ENCODE measurements at regions not wholly inside any gene's neighbourhood (a gene's known extent, or its start where the extent isn't known, plus 50 kb on each side); places are given as distances from the start of the nearest gene placed in this dataset.

- TF ChIP-seq POU2F2 (IDR thresholded peaks at IDR 0.05; ENCODE audit: borderline replicate concordance, low read depth, low read length) = no peak
- no peak for TF ChIP-seq ASH2L (IDR thresholded peaks at IDR 0.05; ENCODE audit: borderline replicate concordance, low read depth)
- no peak for TF ChIP-seq MXI1 (IDR thresholded peaks at IDR 0.05; ENCODE audit: low read depth, low read length)
- no peak for TF ChIP-seq KAT2A (conservative IDR thresholded peaks at IDR 0.05; ENCODE audit: control insufficient read depth, low read depth, low read length)
- TF ChIP-seq, protein P1, sequence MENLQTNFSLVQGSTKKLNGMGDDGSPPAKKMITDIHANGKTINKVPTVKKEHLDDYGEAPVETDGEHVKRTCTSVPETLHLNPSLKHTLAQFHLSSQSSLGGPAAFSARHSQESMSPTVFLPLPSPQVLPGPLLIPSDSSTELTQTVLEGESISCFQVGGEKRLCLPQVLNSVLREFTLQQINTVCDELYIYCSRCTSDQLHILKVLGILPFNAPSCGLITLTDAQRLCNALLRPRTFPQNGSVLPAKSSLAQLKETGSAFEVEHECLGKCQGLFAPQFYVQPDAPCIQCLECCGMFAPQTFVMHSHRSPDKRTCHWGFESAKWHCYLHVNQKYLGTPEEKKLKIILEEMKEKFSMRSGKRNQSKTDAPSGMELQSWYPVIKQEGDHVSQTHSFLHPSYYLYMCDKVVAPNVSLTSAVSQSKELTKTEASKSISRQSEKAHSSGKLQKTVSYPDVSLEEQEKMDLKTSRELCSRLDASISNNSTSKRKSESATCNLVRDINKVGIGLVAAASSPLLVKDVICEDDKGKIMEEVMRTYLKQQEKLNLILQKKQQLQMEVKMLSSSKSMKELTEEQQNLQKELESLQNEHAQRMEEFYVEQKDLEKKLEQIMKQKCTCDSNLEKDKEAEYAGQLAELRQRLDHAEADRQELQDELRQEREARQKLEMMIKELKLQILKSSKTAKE (IDR thresholded peaks at IDR 0.05; ENCODE audit: low read depth, poor library complexity, severe bottlenecking) = no peak
- TF ChIP-seq RBBP5 (conservative IDR thresholded peaks at IDR 0.05) = no peak
- TF ChIP-seq, protein P2, sequence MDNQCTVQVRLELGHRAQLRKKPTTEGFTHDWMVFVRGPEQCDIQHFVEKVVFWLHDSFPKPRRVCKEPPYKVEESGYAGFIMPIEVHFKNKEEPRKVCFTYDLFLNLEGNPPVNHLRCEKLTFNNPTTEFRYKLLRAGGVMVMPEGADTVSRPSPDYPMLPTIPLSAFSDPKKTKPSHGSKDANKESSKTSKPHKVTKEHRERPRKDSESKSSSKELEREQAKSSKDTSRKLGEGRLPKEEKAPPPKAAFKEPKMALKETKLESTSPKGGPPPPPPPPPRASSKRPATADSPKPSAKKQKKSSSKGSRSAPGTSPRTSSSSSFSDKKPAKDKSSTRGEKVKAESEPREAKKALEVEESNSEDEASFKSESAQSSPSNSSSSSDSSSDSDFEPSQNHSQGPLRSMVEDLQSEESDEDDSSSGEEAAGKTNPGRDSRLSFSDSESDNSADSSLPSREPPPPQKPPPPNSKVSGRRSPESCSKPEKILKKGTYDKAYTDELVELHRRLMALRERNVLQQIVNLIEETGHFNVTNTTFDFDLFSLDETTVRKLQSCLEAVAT (IDR thresholded peaks at IDR 0.05) = no peak
- ATAC-seq = no peak
These were observed 587.9 kb upstream of the KIRREL3 start for GRCh38 chr11:127588431-127588830.

More at GRCh38 chr11:127588431-127588830, 587.9 kb upstream of the KIRREL3 start:
- BruUV-seq (replicated peaks) = no TSS peak
- no peaks in the 10 kb centered on the region for H3K36me3 ChIP-seq (ENCODE audit: control insufficient read depth in 2 of 2, insufficient read depth in 2 of 2, low read length in 1 of 2)
- 19% methylated on average over 5 of the region's 5 CpGs for WGBS (ENCODE audit: insufficient coverage, insufficient replicate concordance, low lambda C conversion rate, missing lambda C conversion rate)
- H4K20me1 ChIP-seq (ENCODE audit: control insufficient read depth, insufficient read depth) = no peaks in the 10 kb centered on the region
- H3K27ac ChIP-seq (ENCODE audit: control insufficient read depth, insufficient read depth) = no peak overlapping the region
- no peaks in the 10 kb centered on the region for H3K9me3 ChIP-seq (replicated peaks; ENCODE audit: control insufficient read depth, insufficient read depth, low read length)
- FAIRE-seq (no peak), DNase-seq (ENCODE audit: low read depth, low spot score) (no peak)
- ChIA-PET RAD21 (ENCODE audit: unreplicated experiment) (no interaction called here), POLR2A (no interaction called here), SMC1A (ENCODE audit: uncharacterized antibody, unreplicated experiment) (no interaction called here), CTCF (no interaction called here)
- no peaks in the 10 kb centered on the region for H3K4me1 ChIP-seq (ENCODE audit: control insufficient read depth, insufficient read depth, low read length)
- intact Hi-C loops (cut with micrococcal nuclease; ENCODE audit: unreplicated experiment) (no loop called here), in situ Hi-C loops (cut with MboI) (no loop called here)
- no peaks in the 10 kb centered on the region for H3K79me2 ChIP-seq (ENCODE audit: control insufficient read depth, insufficient read depth, low read length)
- no peak overlapping the region for H2AFZ ChIP-seq (ENCODE audit: control insufficient read depth, low read depth, low read length)
- H3K9ac ChIP-seq (ENCODE audit: control insufficient read depth, insufficient read depth, low read length) = no peak overlapping the region
- no peak overlapping the region for H3K4me2 ChIP-seq (ENCODE audit: control insufficient read depth, insufficient read depth)
- no peak overlapping the region for H3K4me3 ChIP-seq
- no peaks in the 10 kb centered on the region; a peak in 1 of 4 replicates for H3K27me3 ChIP-seq (replicated peaks in 1 of 2; ENCODE audit: control insufficient read depth in 2 of 2, insufficient read depth in 2 of 2, low read length in 1 of 2)

Data from GM12878 (cell line).